ENCODE measurements at regions not wholly inside any gene's neighbourhood (a gene's known extent, or its start where the extent isn't known, plus 50 kb on each side); places are given as distances from the start of the nearest gene placed in this dataset.

DNA sequence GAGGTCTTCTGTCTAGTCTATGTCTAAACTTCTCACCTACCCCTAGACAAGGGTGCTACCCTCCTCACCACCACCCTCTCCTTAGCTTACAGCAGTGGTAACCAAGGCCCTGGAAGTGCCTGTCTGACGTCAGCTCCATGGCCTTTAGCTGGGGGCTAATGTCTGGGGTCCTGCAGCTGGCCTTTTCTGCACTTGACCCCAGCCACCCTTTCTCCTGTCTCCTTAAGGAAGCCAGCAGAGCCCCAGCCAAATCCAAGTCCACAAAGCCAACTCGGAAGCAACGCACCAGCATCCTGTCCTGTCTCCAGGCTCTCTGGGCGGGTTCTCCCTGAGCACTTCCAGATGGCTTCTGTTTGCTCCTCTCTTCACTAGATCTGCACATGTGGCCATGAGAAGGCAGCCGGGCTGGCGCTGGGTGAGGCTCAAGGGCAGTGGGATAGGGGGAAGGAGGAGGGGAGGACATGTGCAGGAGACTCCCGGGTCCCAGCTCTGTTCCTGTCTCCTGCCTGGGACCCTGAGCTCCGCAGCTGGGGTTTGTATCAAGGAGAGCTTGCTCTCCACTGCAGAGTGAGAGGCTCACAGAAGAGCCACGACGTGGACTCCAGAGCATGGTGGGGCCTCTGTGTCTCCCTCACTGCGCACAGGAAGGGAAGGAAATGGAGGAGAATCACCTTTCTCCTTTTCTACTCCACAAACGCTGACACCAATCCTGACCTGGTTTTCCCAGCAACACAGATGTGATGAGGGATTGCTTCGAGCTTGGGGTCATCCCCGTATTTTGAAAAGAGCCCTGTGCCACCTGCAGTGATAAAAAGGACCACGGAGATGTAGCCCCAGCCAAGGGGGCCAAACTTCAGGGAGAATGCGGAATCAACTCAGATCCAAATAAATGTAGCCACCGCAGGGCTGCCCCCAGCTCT, 204.2 kb downstream of the USP12 start:
- no peak overlapping the region for H3K4me3 ChIP-seq (ENCODE audit: low read depth, low read length)

DNA sequence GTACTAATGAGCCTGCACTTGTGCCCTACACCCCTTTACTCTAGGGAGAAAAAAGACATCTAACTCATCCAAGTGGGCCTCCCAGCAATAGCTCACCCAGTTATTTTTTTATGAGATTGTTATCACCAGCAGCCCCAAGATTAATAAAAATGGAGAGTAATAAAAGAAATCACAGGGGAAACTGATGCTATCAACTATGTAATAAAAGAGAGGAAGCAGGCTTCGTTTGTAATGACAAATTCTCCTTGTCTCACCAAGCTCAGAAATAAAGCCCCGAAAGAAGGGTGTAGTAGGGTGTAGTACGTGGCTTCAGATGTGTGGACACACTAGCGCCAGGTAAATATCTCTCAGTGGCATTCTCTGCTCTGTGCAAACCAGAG, 204.9 kb downstream of the USP12 start:
- no peak overlapping the region for H3K4me3 ChIP-seq (ENCODE audit: low read depth, low read length)

DNA sequence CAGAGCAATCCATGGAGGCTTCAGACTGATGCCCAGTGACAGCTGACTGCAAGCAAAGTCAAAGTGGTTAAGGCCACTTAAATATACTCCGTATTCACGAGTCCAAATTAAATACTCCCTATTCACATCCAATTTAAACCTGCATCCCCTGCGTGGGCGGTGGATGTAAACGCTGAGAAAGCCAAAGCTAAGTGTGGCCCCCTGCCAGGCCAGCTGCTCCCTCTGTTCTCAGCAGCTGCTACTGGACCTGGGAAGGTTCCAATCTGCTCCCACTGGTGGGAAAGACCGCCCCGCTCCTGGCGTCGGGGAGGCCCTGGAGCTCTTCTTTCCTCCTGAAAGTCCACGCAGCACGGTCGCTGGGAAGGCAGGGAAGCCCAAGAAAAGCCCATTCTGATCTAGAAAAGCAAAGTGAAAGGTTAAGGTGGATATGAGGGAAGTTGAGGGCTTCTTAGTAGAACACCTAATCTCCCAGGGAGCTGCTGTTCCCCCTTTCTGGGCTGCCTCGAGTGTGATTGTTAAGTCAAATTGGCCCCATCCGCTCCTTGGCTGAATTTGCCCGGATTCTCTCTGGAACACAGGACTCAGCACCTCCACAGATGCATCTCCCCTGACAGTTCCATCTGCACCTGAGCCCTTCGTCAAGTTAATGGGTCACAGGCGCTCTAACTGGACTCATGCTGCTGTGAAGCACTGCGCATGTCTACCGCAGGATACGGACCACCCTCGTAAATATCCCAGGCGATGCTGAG, 205.5 kb downstream of the USP12 start:
- no peak overlapping the region for H3K4me3 ChIP-seq (ENCODE audit: low read depth, low read length)

DNA sequence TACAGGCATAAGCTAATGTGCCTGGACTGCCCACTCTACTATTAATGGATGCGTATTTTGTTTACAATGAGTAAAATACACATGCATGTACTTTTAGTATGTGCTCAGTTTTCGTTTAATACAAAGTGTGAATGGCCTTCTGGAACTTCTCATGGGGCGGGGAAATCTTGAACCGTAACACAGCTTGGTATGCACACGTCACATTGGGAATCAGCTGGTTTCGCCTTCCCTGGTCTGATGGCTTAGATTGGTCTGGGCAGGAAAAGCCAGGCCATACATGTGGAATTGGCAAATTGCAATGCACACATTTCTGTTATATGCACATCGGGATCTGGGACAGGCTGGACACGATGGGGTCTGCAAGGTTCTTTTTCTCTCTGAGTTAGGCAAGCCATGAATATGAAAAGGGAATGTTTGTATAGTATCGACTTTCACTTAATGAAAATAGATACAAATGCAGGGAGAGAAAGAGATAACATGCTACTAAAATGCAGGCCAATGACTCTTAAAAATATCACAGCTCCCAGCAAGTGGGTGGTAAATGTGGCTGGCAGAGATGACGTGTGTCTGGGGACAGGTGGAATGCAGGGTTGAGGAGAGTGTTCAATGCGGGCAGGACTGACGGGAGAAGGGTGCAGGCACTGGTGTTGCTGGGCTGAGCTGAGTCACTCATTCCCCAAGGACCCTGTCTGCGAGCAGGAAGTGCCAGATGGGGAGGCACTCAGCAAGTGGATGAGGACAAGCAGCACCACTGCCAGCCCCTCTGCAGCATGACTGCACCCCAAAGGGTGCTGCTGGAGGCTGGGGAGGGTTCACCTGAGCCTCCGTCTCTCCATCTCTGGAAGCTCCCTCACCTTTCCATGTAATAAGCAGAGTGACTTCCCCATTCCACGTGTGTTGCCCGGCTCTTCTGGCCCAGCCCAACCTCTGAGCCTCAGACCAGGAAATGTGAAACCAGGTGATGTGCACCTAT, 204.0 kb upstream of the GPR12 start:
- no peak overlapping the region for H3K4me3 ChIP-seq (ENCODE audit: low read depth, low read length)

DNA sequence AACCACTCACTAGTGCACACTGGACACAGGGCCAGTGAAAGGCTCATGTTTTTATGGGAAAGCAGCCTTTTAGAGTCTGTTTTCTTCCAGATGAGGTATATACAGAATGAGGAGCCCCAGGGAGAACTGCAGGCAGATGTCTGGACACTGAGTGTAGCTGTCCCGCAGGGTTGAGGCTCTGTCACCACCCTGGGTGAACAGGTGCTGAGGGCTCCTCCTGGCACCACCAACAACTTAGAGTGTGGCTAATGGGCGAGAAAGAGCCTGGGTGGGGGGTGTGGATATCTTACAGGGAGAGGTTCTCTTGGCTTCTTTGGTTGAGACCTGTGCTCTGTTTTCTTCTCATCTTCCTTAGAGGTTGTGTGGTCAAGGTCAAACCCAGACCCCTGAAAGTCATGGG, 202.1 kb upstream of the GPR12 start:
- H3K4me3 ChIP-seq (ENCODE audit: low read depth, low read length), result no peak overlapping the region

DNA sequence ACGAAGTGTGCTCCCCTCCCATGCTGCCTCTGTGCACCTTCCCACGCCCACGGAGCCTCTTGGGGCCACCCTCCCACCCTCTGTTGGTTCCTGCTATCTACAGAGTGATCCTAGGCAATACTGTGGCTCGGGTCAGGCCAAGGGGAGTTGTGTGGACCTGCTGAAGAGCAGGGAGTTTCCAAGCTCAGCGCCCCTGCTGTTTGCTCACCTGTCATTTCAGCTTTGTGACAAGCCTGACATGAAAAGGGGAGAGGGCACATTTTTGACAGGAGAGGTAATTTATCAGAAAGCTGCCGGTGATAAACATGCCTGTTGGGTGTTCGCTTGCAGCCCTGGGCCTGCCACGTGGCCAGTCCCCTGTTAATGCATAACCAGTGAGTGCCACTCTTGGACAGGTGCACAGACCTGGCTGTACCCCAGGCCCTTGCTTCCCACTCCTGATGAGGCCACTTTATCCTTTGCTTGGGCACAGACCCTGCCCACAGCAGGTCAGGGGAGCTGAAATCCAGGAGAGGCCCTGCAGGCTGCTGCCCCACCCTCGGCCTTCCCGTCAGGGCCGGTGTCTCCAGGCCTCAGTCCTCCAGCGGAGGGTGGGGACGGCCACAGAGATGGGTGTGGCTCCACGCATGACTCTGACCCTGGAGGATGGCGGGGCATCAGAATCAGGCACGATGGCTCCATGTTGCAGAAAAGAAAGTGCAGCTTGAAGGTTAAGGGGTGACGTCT, 201.5 kb upstream of the GPR12 start:
- H3K4me3 ChIP-seq (ENCODE audit: low read depth, low read length), result no peak overlapping the region

DNA sequence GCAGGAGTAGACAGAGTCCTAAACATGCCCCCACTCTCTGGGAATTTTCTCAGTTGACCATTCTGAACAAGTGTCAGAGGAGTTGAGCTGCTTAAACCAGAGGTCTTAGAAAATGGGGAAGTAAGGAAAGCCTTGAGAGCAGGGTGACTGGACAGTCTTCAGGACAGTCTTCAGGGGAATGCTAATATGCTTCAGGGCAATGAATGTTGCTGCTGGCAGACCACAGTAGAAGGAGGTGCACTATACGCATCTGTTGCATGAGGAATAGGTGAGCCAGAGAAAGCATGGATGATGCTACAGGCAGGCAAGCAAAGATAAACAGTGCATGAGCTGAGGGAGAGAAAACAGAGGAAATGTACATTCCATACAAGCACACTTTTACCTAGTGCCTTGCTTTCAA, 196.6 kb upstream of the GPR12 start:
- H3K4me3 ChIP-seq (ENCODE audit: low read depth, low read length), result no peak overlapping the region

DNA sequence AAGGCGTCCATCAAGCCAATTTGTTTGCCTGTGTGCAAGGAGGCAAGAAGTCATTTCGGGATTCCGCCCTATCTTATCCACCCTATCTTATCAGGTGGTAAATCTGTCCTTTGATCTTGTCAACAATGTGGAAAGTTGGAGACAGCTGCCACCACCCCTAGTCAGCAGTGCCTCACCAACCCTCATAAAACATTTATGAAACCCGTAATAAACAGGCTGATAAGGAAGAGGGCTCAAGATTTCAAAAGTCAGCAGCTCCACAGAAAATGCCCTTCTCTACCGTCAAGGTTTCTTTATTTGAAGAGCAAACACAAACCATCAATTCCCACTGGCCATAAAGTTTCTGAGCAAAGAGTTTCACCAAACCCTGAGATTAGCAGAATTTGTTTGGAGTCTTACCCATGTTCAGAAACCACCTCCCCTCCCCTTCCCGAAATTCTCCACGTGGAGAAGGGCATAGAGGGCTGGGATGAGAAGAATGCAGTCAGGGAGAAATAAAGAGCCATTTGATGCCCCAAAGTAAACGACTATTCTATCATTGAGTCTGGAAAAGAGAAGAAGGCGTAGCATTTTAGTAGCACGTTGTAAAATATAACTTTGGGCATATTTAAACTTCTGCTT, 196.0 kb upstream of the GPR12 start:
- no peak overlapping the region for H3K4me3 ChIP-seq (ENCODE audit: low read depth, low read length)

DNA sequence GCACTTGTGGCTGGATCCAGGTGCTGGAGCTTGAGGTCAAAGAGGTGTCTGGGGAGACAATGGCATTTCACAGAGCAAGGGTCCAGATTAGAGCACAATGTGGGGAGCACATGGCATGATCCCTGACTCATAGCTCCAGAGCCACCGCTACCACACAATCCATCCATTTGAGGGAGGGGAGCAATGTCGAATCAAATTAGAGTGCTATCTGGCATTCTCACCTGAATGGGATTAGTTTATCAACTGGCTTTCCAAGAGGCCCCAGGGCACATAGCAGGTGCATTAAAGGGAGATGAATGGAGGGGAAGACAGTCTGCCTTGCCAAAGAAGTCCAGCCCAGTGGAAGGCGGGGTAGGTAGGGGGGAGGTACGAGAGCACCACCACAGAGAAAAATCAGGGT, 194.4 kb upstream of the GPR12 start:
- H3K4me3 ChIP-seq (ENCODE audit: low read depth, low read length), result no peak overlapping the region

DNA sequence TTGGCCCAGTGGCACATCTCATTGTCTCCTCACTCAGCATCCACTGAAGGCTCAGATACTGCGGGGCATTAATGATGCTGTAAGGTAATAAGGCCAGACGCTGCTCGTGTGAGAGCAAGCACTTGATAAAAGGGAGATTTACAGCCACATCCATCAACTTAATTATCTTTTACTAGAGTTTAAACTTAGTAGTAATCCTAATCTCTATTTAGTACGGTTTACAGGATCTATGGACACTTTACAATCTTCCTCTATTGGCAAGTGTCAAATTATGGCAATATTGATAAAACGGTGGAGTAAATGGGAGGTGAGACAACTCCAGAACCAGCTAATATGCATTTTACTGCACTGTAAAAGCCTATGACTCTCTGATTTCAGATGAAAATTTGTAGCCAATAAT, 192.7 kb upstream of the GPR12 start:
- H3K4me3 ChIP-seq (ENCODE audit: low read depth, low read length), result no peak overlapping the region

DNA sequence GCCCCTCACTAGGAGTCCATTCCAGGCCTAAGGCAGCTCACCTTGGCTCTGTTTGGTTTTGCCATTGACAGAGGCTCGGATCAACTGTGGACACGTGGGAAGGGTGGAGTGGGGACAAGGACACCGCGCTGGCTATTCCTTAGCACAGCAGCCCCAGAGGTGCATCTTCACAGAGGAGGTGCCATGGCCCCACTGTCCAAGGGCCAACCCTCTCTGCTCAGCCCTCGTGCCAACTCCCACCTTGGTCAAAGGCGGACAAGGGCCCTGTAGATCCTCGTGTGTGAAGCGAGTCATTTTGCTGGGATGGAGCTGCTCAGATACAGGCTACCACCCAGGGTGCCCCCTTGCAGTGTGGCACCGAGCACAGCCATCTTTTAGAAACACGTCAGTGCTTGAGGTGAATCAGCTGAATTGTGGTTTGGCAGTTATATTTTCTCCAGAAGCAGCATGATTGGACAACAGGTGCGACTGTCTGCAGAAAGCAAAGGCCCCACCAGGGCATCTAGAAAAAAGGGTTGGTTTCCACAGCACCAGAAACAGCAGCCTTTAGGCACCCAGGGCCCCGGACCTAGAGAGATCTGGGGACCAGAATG, 192.1 kb upstream of the GPR12 start:
- H3K4me3 ChIP-seq (ENCODE audit: low read depth, low read length), result no peak overlapping the region

DNA sequence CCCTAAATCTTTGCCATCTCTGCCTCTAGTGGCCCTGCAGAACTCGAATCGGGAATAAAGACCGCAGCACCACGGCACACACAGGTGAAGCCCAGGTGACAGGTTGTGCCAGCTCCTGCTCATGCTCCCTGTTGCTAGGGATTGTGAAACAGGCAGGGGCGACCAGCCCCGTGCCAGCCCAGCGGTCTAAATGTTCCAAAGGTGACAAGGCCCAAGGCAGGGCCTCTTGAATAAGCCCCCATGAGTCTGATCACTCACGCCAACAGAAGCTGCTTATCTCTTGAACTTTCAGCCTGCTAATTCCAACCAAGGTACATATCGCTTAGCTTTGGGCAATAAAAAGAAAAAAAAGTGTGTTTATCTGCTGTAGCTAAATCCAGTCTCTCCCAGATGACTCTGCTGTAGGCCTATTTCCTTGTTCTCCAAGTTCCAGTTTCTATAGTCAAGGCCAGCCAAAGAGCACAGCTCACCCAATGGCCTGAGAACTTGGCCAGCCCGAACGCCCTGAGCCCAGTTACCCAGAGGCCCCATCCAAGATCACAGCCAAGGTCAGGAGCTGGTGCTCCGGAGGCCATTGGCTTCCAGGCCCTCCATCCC, 191.1 kb upstream of the GPR12 start:
- no peak overlapping the region for H3K4me3 ChIP-seq (ENCODE audit: low read depth, low read length)

DNA sequence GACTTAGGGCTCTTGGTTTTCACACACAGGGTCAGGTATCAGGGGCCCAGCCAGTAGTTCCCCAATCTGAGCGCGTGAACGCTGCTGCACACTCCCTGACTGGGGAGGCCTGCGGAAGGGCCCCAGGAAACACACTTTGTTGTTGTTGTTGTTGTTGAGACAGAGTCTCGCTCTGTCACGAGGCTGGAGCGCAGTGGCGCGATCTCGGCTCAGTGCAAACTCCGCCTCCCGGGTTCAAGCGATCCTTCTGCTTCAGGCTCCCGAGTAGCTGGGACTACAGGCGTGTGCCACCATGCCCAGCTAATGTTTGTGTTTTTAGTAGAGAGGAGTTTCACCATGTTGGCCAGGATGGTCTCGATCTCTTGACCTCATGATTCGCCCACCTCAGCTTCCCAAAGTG, 190.4 kb upstream of the GPR12 start:
- H3K4me3 ChIP-seq (ENCODE audit: low read depth, low read length), result no peak overlapping the region

DNA sequence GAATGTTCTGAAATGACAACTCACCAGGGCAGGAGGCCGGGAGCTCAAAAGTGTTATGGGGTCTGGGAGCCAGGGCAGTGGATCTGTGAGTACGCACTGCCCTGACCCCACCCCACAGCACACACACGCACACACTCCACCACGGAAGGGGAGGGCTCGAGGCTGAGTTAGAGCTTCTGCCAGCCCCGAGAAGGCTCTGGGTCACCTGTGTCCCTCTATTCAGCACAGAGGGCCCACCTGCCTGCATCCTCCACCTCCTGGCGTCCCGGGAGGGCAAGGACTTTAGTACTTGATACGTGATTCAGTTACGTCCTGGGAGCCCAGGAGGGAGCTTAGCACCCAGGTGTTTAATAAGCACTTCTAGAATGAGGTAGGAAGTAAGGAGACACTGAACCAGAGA, 190.0 kb upstream of the GPR12 start:
- no peak overlapping the region for H3K4me3 ChIP-seq (ENCODE audit: low read depth, low read length)

DNA sequence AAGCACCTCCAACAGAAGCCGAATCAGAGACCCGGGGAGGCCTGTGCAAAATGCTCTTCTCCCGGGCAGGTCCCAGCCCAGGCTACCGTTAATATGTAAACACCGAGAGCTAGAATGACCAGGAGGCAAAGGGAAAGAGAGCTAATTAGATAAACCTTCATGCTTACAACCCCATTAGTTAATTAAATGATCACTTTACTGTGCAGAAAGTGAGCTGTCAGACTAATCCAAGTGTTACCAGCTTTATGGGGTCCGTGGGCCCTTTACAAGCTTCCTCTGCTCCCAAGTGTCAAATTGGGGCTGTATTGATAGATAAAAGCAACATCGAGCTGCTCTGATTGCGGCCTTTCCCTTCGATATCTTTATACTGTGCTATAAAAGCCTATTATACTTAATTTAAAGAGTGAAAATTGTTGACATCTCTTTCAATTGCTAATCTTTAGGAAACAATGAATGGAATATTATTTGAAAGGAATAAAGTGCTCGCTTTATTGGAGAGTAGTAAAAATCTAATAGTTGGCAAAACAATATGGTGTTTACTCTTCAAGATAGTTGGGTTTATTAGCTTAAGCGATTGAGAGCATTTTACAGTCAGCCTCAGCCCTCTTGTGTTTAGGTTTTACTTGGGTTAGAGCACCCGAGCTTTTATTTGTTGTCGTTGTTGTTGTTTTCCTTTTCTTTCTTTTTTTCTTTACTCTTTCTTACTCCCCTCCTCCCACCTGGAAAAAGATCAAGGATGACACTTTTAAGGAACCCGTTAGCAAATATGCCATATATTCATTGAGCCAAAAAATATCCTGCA, 189.3 kb upstream of the GPR12 start:
- H3K4me3 ChIP-seq (ENCODE audit: low read depth, low read length), result no peak overlapping the region

DNA sequence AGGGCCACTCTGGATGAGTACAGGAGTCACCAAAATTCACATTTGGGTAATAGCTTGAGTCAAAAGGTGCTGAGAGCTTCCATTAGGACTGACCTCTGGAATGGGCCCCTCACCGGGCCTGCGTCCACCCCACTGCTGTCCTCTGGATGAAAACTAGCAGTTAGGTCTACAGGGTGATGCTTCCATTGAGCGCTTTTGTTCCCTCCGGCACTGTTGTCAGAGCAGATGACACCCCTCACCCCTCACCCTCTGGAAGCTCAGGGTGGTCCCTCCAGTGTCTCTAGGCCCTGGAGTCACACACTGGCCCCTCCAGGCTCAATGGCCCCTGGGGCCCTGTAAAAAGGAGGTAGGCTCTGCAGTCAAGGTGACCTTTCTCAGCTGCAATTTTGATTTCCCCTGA, 187.8 kb upstream of the GPR12 start:
- H3K4me3 ChIP-seq (ENCODE audit: low read depth, low read length), result no peak overlapping the region

DNA sequence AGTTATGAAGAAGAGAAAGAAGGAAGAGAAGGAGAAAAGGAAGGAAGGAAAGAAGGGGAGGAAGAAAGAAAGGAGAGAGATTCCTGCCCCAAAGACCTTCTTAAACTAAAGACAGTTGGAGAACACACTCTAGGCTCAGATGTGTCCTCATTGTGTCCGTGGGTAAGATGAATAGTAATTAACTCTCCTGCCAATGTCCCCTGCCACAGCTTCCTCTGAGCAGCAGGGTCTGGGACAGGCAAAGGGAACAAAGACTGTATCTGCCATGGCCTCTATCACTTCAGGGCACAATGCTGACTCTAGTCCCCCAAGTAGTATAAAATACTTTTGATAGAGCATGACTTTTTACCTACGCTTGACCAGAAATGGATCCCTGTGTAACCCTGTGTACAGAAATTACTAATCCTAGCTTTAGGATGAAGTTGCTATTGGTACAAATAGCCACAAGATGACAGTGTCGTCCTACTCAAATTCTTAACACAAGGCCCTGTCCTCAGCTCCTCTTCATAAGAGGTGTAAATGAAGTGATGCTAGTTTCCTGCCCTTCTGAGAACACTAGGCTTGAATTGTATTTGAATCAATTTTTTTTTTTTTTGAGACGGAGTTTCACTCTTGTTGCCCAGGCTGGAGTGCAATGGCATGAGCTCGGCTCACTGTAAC, 186.2 kb upstream of the GPR12 start:
- H3K4me3 ChIP-seq (ENCODE audit: low read depth, low read length), result no peak overlapping the region

DNA sequence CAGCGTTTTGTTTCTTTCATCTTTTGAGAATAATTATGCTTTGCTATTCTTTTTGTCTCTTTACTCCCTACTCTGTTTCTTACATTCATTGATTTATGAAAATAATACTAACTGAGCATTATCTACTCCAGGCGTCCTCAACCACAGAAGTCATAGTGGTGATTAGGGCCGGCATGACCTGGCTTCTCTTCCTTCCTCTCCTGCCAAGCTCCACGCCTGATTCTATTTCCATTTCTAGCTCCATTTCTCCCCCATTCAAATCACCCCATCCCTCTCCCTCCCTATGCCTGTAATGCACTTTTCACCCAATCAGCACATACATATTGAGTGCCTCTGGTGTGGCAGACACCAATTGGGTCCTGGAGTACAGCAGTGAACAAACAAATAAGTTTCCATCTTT, 183.2 kb upstream of the GPR12 start:
- H3K4me3 ChIP-seq (ENCODE audit: low read depth, low read length), result no peak overlapping the region

All from iPS-11a (cell line).